IMR-90 (cell line): ENCODE measurements at regions not wholly inside any gene's neighbourhood (a gene's known extent, or its start where the extent isn't known, plus 50 kb on each side); places are given as distances from the start of the nearest gene placed in this dataset.

Experiments used
- ATAC-seq: fragments of 200-7000 bp; cut with Tn5 transposase; 2 replicates; pipeline ENCODE4 v1.9.1; 2020; ENCODE audit warnings: low read depth, mild to moderate bottlenecking, moderate library complexity
- BruUV-seq: library from RNA; stranded (reverse); fragments of 400-500 nt; replicated peaks from 2 replicates; lab custom pipeline; 2021; lab: Mats Ljungman, UMichigan
- CTCF ChIA-PET: fragments of 300-600 bp; formaldehyde crosslinking; extraction: SDS; loops from one replicate; lab custom pipeline; 2021; ENCODE audit warnings: antibody characterized with exemption; lab: Yijun Ruan, JAX
- POLR2A ChIA-PET: fragments of 300-600 bp; sonication (Branson Sonifier 250); formaldehyde crosslinking; loops from one replicate; lab custom pipeline; 2022; ENCODE audit warnings: antibody characterized with exemption; ENCODE audit not compliant: unreplicated experiment; lab: Charles Lee
- DNase-seq: peaks from one replicate; pipeline ENCODE4 v3.0.0; 2013
- H2AFZ ChIP-seq: replicated peaks from 2 replicates; pipeline ENCODE3; 2013; ENCODE audit warnings: low read length, mild to moderate bottlenecking; ENCODE audit not compliant: poor library complexity
- H2AK5ac ChIP-seq: 2 replicates; pipeline ENCODE4 v1.6.1; 2013; ENCODE audit warnings: low read depth, low read length, inconsistent platforms
- H2AK9ac ChIP-seq: replicated peaks from 2 replicates; pipeline ENCODE3; 2013; ENCODE audit warnings: mild to moderate bottlenecking, low read depth, low read length, moderate library complexity; ENCODE audit not compliant: poor library complexity
- H2BK120ac ChIP-seq: 2 replicates; pipeline ENCODE4 v1.6.1; 2013; ENCODE audit warnings: low read depth, low read length, inconsistent platforms
- H2BK15ac ChIP-seq: 3 replicates; pipeline ENCODE4 v1.6.1; 2013; ENCODE audit warnings: low read depth, low read length, inconsistent platforms
- H2BK20ac ChIP-seq: 2 replicates; pipeline ENCODE4 v1.6.1; 2013; ENCODE audit warnings: low read depth, mild to moderate bottlenecking, inconsistent platforms, low read length, moderate library complexity
- H2BK5ac ChIP-seq: 2 replicates; pipeline ENCODE4 v1.6.1; 2013; ENCODE audit warnings: mild to moderate bottlenecking, low read depth, low read length, inconsistent platforms; ENCODE audit not compliant: poor library complexity, severe bottlenecking
- H3K14ac ChIP-seq: replicated peaks from 2 replicates; pipeline ENCODE4 v1.6.1; 2013; ENCODE audit warnings: low read depth, low read length, inconsistent platforms
- H3K18ac ChIP-seq: 2 replicates; pipeline ENCODE4 v1.6.1; 2013; ENCODE audit warnings: low read depth, low read length, control low read depth
- H3K23ac ChIP-seq: 2 replicates; pipeline ENCODE4 v1.6.1; 2013; ENCODE audit warnings: low read depth, low read length, inconsistent platforms
- H3K27ac ChIP-seq: 2 replicates; pipeline ENCODE4 v1.5.1; 2013; ENCODE audit warnings: mild to moderate bottlenecking, control low read depth, low read length; ENCODE audit not compliant: insufficient read depth
- H3K27me3 ChIP-seq: 2 replicates; pipeline ENCODE4 v1.6.1; 2013; ENCODE audit warnings: low read length; ENCODE audit not compliant: control insufficient read depth, insufficient read depth
- H3K36me3 ChIP-seq: 2 replicates; pipeline ENCODE4 v1.6.1; 2013; ENCODE audit warnings: low read length, mixed read lengths; ENCODE audit not compliant: control insufficient read depth, insufficient read depth
- H3K4ac ChIP-seq: 2 replicates; pipeline ENCODE4 v1.6.1; 2013; ENCODE audit warnings: low read depth, low read length, inconsistent platforms
- H3K4me1 ChIP-seq: 2 replicates; pipeline ENCODE4 v1.6.1; 2013; ENCODE audit warnings: low read length, mixed read lengths; ENCODE audit not compliant: control insufficient read depth, insufficient read depth
- H3K4me2 ChIP-seq: 2 replicates; pipeline ENCODE4 v1.6.1; 2013; ENCODE audit warnings: low read depth, mild to moderate bottlenecking, control low read depth, low read length, moderate library complexity
- H3K4me3 ChIP-seq: 2 replicates; pipeline ENCODE4 v1.5.1; 2013; ENCODE audit warnings: low read depth, mild to moderate bottlenecking, control low read depth, low read length, moderate library complexity; ENCODE audit not compliant: insufficient read depth
- H3K56ac ChIP-seq: 2 replicates; pipeline ENCODE4 v1.6.1; 2013; ENCODE audit warnings: low read length, inconsistent platforms; ENCODE audit not compliant: insufficient read depth; ENCODE audit errors: extremely low read depth
- H3K79me1 ChIP-seq, 2 experiments: 2 replicates each; pipeline ENCODE4 v1.6.1; 2013; ENCODE audit warnings: low read length in 2 of 2, inconsistent platforms in 1 of 2, low read depth in 1 of 2
- H3K9ac ChIP-seq: 2 replicates; pipeline ENCODE4 v1.6.1; 2013; ENCODE audit warnings: low read depth, low read length, control low read depth
- H3K9me1 ChIP-seq: 2 replicates; pipeline ENCODE4 v1.6.1; 2013; ENCODE audit warnings: low read length, inconsistent platforms; ENCODE audit not compliant: insufficient read depth
- H3K9me3 ChIP-seq: 2 replicates; pipeline ENCODE4 v1.6.1; 2013; ENCODE audit warnings: low read length; ENCODE audit not compliant: control insufficient read depth, insufficient read depth
- H4K20me1 ChIP-seq: 2 replicates; pipeline ENCODE4 v1.6.1; 2013; ENCODE audit warnings: low read length, inconsistent platforms; ENCODE audit not compliant: insufficient read depth
- H4K5ac ChIP-seq: 2 replicates; pipeline ENCODE4 v1.6.1; 2013; ENCODE audit warnings: mild to moderate bottlenecking, low read depth, low read length, control low read depth
- H4K8ac ChIP-seq, 2 experiments: 2 replicates each; pipeline ENCODE4 v1.6.1; 2013; ENCODE audit warnings: low read depth in 2 of 2, low read length in 2 of 2, control low read depth in 1 of 2, inconsistent platforms in 1 of 2
- H4K91ac ChIP-seq: 2 replicates; pipeline ENCODE4 v1.6.1; 2013; ENCODE audit warnings: low read depth, low read length, inconsistent platforms; ENCODE audit not compliant: insufficient read depth
- BHLHE40 ChIP-seq: fragments of 150-350 bp; IDR thresholded peaks from 2 replicates; pipeline ENCODE4 v1.6.1; 2016; ENCODE audit warnings: mild to moderate bottlenecking, low read depth, low read length
- CEBPB ChIP-seq: IDR thresholded peaks from 2 replicates; pipeline ENCODE4 v1.6.1; 2012; ENCODE audit warnings: low read depth, low read length, improper control_type of control experiment
- CHD1 ChIP-seq: IDR thresholded peaks from 2 replicates; pipeline ENCODE4 v1.6.1; 2012; ENCODE audit warnings: low read depth, low read length, improper control_type of control experiment
- FOS ChIP-seq: fragments of 150-350 bp; IDR thresholded peaks from 2 replicates; pipeline ENCODE4 v1.6.1; 2016; ENCODE audit warnings: low read depth, low read length
- MAFK ChIP-seq: IDR thresholded peaks from 2 replicates; pipeline ENCODE4 v1.6.1; 2012; ENCODE audit warnings: low read depth, low read length, improper control_type of control experiment
- MAZ ChIP-seq: IDR thresholded peaks from 2 replicates; pipeline ENCODE4 v1.6.1; 2012; ENCODE audit warnings: low read depth, mild to moderate bottlenecking, low read length, improper control_type of control experiment, moderate library complexity, borderline replicate concordance
- MXI1 ChIP-seq: IDR thresholded peaks from 2 replicates; pipeline ENCODE4 v1.6.1; 2012; ENCODE audit warnings: low read depth, mild to moderate bottlenecking, low read length, moderate library complexity, borderline replicate concordance
- NFE2L2 ChIP-seq: fragments of 150-350 bp; IDR thresholded peaks from 2 replicates; pipeline ENCODE4 v1.6.1; 2016; ENCODE audit warnings: low read depth, mild to moderate bottlenecking, low read length
- POLR2A ChIP-seq: IDR thresholded peaks from 2 replicates; pipeline ENCODE4 v1.6.1; 2012; ENCODE audit warnings: mild to moderate bottlenecking, low read depth, low read length
- RAD21 ChIP-seq: IDR thresholded peaks from 2 replicates; pipeline ENCODE4 v1.6.1; 2012; ENCODE audit warnings: low read length, improper control_type of control experiment
- RCOR1 ChIP-seq: IDR thresholded peaks from 2 replicates; pipeline ENCODE4 v1.6.1; 2012; ENCODE audit warnings: mild to moderate bottlenecking, low read length, improper control_type of control experiment; ENCODE audit not compliant: insufficient replicate concordance
- RFX5 ChIP-seq: IDR thresholded peaks from 2 replicates; pipeline ENCODE4 v1.8.0; 2012; ENCODE audit warnings: low read depth, mild to moderate bottlenecking, low read length, moderate library complexity
- SMC3 ChIP-seq: fragments of 150-350 bp; IDR thresholded peaks from 2 replicates; pipeline ENCODE4 v1.6.1; 2016; ENCODE audit warnings: low read depth, mild to moderate bottlenecking, antibody characterized with exemption, low read length, moderate library complexity
- WGBS, 2 experiments: methylation state at CpG; one replicate each; pipeline versions ENCODE4 v1.1.5 to v1.1.7; 2013; ENCODE audit warnings: missing lambda C conversion rate in 2 of 2; ENCODE audit not compliant: insufficient read length in 1 of 2; ENCODE audit errors: extremely low coverage in 2 of 2; 5-methylcytosine and 5-hydroxymethylcytosine counted together
- dilution Hi-C: fragments of 300-500 bp; cut with HindIII; formaldehyde crosslinking; loops from one replicate; pipeline ENCODE4 v1.14.3; 2018; ENCODE audit warnings: low sequenced_read_pairs; ENCODE audit not compliant: unreplicated experiment
- in situ Hi-C: fragments of 300-500 bp; cut with MboI; formaldehyde crosslinking; loops from 3 replicates; pipeline ENCODE4 v1.14.3; 2019; ENCODE audit warnings: low sequenced_read_pairs, inconsistent platforms, mixed read lengths
- intact Hi-C: fragments of 100-400 bp; cut with micrococcal nuclease; formaldehyde crosslinking; loops from 2 replicates; pipeline ENCODE4 v1.10.0; 2022
- TF ChIP-seq, protein P1 (sequence below): fragments of 150-350 bp; IDR thresholded peaks from 2 replicates; pipeline ENCODE4 v1.6.1; 2017; ENCODE audit warnings: mild to moderate bottlenecking, antibody characterized with exemption, low read length, low read depth
- TF ChIP-seq, protein P2 (sequence below): conservative IDR thresholded peaks from 2 replicates; pipeline ENCODE4 v1.5.1; 2012; ENCODE audit warnings: mild to moderate bottlenecking, low read depth, low read length, improper control_type of control experiment
- TF ChIP-seq, protein P3 (sequence below): fragments of 150-350 bp; IDR thresholded peaks from 2 replicates; pipeline ENCODE4 v1.6.1; 2016; ENCODE audit warnings: low read depth, mild to moderate bottlenecking, low read length, moderate library complexity, borderline replicate concordance

DNA sequence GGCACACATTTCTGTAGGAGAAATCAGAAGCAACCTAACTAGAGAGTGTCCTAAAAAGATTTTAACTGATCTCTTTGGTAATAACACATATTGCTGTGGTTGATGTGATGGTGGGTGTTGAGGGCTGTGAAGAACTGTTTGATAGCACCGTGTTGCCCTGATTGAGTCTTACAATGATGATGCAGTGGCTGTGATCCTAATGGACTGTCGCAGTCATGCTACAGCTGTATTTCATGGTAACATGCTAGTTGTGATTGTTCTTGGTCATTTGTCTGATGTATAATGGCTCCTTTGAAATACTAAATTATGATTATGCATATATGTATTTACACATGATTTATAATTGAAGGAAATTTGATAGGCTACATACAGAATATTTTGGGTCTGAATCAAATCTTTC lies 82.5 kb upstream of the MMADHC start:
- POLR2A ChIA-PET, result no interaction called here
- no peak overlapping the region for H2BK15ac ChIP-seq

More for the DNA sequence above, 82.5 kb upstream of the MMADHC start:
- TF ChIP-seq CEBPB (no peak), RAD21 (no peak), SMC3 (no peak), RFX5 (no peak), CHD1 (no peak), MAZ (no peak), POLR2A (no peak), BHLHE40 (no peak), NFE2L2 (no peak), RCOR1 (no peak), FOS (no peak), MXI1 (no peak), MAFK (no peak)
- TF ChIP-seq, protein P1, sequence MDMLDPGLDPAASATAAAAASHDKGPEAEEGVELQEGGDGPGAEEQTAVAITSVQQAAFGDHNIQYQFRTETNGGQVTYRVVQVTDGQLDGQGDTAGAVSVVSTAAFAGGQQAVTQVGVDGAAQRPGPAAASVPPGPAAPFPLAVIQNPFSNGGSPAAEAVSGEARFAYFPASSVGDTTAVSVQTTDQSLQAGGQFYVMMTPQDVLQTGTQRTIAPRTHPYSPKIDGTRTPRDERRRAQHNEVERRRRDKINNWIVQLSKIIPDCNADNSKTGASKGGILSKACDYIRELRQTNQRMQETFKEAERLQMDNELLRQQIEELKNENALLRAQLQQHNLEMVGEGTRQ, result no peak
- TF ChIP-seq, protein P2, sequence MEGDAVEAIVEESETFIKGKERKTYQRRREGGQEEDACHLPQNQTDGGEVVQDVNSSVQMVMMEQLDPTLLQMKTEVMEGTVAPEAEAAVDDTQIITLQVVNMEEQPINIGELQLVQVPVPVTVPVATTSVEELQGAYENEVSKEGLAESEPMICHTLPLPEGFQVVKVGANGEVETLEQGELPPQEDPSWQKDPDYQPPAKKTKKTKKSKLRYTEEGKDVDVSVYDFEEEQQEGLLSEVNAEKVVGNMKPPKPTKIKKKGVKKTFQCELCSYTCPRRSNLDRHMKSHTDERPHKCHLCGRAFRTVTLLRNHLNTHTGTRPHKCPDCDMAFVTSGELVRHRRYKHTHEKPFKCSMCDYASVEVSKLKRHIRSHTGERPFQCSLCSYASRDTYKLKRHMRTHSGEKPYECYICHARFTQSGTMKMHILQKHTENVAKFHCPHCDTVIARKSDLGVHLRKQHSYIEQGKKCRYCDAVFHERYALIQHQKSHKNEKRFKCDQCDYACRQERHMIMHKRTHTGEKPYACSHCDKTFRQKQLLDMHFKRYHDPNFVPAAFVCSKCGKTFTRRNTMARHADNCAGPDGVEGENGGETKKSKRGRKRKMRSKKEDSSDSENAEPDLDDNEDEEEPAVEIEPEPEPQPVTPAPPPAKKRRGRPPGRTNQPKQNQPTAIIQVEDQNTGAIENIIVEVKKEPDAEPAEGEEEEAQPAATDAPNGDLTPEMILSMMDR, result no peak
- TF ChIP-seq, protein P3, sequence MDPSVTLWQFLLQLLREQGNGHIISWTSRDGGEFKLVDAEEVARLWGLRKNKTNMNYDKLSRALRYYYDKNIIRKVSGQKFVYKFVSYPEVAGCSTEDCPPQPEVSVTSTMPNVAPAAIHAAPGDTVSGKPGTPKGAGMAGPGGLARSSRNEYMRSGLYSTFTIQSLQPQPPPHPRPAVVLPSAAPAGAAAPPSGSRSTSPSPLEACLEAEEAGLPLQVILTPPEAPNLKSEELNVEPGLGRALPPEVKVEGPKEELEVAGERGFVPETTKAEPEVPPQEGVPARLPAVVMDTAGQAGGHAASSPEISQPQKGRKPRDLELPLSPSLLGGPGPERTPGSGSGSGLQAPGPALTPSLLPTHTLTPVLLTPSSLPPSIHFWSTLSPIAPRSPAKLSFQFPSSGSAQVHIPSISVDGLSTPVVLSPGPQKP, result no peak
- WGBS, 2 experiments, result no CpG with 5 or more reads among the region's 2 CpGs
- no peak overlapping the region for H2BK120ac ChIP-seq
- no peak overlapping the region for H4K91ac ChIP-seq
- H4K20me1 ChIP-seq, result no peaks in the 10 kb centered on the region
- H3K56ac ChIP-seq, result no peak overlapping the region
- H3K9ac ChIP-seq, result no peak overlapping the region
- no peak for ATAC-seq
- no peak for DNase-seq
- H2AK5ac ChIP-seq, result peak overlapping the region; percentile 29; the same call in 1 of the 2 replicates
- no TSS peak for BruUV-seq
- H3K4me1 ChIP-seq, result peaks cover 2% of the 10 kb centered on the region
- in situ Hi-C loops (no loop called here), dilution Hi-C loops (no loop called here), intact Hi-C loops (no loop called here)
- H3K4me3 ChIP-seq, result no peak overlapping the region
- peak overlapping the region; percentile 5; the same call in 1 of the 2 replicates for H3K14ac ChIP-seq
- no peaks in the 10 kb centered on the region for H3K27me3 ChIP-seq
- CTCF ChIA-PET, result interaction anchor here (0.6 kb wide), 1 partner anchor 537 kb away, joined by 4 read pairs; no protein-coding TSS in a partner anchor
- H2BK20ac ChIP-seq, result no peak overlapping the region
- peak overlapping the region; percentile 50; the same call in 1 of the 2 replicates for H3K18ac ChIP-seq
- no peak overlapping the region for H3K23ac ChIP-seq
- H3K27ac ChIP-seq, result no peak overlapping the region
- no peak overlapping the region for H3K4me2 ChIP-seq
- H3K79me1 ChIP-seq, result no peaks in the 10 kb centered on the region
- H2BK5ac ChIP-seq, result no peak overlapping the region
- no peaks in the 10 kb centered on the region for H3K36me3 ChIP-seq
- H3K9me1 ChIP-seq, result peaks cover 2% of the 10 kb centered on the region; the same call in 1 of the 2 replicates
- H3K4ac ChIP-seq, result 0 out of 2 replicates have a peak overlapping the region, but pooled peaks have one; percentile 7
- no peak overlapping the region; a peak in 1 of 4 replicates for H4K8ac ChIP-seq
- H2AK9ac ChIP-seq, result no peak overlapping the region
- no peaks in the 10 kb centered on the region for H3K9me3 ChIP-seq
- H2AFZ ChIP-seq, result no peak overlapping the region
- no peak overlapping the region for H4K5ac ChIP-seq
